Ecto neural progenitor cell (in vitro differentiated cells): ENCODE measurements at regions not wholly inside any gene's neighbourhood (a gene's known extent, or its start where the extent isn't known, plus 50 kb on each side); places are given as distances from the start of the nearest gene placed in this dataset.
A peak's percentile ranks its signal among the peaks of the same experiment; 100 is the strongest.

Experiments
- DNase-seq: peaks from one replicate; pipeline ENCODE4 v3.0.0-alpha.2; 2018; ENCODE audit warnings: low spot score

DNA sequence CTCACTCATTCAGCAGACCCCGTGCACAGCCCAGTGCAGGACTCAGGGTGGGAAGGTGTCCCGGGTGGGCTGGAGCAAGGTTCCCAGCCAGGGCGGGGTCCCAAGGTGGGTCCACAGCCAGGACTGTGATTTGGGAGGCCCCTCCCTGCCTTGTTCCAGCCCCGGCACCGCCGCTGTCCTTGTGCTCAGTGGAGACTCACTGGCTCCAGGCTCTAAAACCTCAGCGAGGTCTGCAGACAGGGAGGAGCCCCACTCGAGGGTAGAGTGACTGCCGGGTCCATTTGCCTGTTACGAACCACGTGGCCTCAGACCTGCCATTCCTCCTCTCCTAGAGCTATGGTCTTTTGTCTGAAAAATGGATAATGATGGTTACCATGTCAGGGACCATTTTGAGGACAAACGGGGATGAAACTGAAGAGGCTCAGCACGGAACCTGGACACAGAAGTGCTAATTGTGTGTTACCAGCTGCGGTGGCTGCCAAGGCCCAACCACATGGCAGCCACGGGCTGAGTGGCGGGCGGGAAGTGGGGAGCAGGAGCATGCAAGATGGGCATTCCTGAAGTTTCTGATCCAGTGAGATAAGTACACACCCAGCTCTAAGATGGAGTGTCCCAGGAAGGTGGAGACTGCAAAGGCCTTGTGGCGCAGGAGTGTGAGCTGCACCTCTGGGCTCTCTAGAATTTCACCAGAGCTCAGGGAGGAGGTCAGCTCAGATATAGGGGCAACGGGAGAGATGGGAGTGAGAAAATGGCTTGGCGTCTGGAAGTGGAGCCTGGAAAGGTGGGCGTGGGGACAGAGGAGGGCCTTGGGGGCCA, 317.6 kb downstream of the SEC14L1 start:
- DNase-seq: no peak

DNA sequence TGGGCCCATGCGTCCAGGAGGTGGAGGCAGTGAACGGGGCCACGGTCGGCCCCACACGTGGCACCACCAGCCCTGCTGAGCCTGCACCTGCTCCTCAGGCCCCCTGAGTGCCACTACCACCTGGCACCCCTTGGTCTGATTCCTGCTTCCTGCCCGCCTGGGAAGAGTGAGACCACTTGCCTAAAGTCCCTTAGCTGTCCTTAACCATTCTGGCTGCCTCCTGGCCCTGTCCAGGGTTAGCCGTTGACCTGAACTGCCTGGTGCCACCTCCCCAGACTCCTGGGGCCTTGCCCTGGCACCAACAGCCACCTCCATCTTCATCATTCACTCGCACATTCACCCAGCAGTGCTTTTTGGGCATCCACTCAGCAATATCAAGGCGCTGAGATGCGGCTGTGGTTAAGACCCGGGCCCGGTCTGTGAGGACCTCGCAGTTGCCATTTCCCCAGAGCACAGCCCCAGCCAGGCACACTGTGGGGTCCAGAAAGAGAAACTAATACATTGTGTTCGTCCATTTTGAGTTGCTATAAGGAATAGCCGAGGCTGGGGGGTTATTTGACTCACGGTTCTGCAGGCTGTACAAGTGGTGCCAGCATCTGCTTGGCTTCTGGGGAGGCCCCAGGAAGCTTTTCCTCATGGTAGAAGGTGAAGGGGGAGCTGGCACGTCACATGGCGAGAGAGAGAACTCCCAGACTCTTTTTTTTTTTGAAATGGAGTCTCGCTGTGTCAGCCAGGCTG, 318.4 kb downstream of the SEC14L1 start:
- no peak for DNase-seq

DNA sequence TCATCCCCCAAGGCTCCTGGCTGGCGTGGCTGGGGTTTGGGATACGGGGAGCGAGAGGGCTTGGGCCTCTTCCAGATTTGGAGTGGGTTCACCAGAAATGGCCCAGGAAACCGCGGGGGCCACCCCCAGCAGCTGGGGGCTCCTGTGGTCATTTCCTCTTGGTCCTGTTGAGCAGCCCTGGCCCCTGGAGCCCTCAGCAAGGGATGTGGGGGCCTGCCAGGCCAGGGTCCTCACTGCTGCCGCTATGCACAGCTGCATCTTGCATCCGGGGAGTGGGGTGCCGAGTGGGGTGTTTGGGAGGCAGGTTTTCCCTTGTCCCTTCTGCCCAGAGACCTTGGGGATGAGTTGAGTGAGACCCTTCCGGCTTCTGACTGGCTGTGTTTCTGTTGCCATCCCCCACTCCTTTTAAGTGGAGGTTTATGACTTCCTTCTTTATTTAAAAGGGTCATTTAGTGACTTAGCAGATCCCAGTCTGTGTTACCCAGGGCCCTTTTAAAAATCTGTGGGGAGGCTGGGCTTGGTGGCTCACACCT, 319.8 kb downstream of the SEC14L1 start:
- DNase-seq: no peak

DNA sequence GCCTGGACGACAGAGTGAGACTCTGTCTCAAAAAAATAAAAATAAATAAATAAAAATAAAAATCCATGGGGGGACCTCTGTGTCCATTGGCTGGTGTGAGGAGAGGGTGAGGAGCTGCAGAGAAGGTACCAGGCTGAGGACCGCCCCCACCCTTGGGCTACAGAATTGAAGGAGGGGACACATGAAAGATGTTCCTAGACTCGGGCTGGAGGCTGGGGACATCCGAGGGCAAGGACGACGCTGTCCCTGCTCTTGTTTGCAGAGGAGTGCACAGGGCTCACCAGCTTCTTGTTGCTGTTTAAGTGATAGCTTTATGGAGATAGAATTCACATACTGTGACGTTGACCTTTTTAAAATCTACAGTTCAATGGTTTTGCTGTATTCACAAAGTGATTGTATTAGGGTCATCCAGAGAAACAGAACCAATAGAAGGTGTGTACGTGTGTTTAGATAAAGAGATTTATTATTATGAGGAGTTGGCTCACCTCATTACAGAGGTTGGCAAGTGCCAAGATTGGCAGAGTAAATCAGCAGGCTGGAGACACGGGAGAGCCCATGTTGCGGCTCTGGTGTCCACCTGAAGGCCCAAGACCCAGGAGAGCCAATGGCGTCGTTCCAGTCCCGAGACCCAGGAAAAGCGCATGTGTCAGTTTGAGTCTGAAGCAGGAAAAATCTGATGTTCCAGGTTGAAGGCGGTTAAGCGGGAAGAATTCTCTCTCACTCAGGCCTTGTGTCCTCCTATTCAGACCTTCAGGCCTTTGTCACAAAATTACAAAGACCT, 320.7 kb downstream of the SEC14L1 start:
- DNase-seq: no peak

DNA sequence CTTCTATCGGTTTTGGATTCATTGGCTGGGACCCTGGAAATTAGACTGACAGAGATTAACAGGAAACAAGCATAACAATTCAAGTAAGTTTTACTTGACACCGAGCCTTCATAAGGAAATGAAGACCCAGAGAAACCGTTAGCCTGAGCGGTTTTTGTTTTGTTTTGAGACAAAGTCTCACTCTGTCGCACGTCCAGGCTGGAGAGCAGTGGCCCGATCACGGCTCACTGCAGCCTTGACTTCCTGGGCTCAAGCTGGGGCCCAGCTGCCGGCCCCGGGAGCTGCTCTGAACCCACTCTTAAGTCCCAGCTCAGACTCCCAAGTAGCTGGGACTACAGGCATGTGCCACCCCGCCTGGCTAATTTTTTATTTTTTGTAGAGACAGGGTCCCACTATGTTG, 321.3 kb downstream of the SEC14L1 start:
- DNase-seq: no peak

DNA sequence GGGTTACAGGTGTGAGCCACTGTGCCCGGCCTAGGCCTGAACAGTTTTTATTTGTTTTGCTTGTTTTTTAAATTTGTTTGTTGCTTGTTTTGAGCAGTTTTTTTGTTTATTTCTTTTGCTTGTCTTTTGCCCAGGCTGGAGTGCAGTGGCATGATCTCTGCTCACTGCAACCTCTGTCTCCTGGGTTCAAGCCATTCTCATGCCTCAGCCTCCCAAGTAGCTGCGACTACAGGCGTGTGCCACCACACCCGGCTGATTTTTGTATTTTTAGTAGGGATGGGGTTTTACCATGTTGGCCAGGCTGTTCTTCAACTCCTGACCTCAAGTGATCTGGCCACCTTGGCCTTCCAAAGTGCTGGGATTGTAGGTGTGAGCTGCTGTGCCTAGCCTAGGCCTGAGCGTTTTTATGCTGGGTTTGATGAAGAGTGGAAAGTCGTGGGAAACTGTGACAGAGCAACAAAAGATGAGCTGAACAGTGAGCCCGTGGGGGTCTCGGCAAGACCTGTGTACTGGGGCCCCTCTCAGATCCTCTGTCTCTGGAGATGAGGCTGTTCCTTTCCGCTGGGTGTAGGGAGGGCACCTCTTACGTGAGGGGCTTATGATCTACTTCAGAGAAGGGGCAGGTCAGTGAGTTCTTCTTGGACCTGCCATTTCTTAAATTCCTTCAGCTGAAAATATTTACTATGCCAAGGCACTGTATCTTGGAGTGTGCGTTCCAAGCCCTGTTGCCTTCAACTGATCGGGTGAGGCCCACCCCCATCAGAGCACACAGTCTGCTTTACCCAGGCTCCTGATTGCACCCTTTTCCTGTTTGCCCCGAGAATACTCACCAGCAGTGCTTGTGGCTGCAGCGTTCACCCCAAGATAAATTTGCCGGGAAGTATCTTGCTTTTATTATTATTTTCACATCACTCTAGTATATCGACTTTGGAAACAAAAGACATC, 322.1 kb downstream of the SEC14L1 start:
- DNase-seq: no peak

DNA sequence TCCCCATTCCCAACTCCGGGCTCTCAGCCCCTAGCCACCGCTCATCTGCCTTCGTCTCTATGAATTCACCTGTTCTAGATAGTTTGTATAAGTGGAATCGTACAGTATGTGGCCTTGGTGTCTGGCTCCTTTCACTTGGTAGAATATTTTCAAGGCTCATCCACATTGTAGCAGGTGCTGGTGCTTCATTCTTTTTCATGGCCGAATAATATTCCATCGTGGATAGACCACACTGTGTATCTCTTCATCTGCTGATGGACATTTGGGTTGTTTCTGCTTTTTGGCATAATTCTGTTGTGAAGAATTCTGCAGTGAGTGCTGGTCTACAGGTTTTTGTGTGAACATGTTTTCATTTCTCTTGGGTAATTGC, 324.2 kb downstream of the SEC14L1 start:
- DNase-seq: no peak

DNA sequence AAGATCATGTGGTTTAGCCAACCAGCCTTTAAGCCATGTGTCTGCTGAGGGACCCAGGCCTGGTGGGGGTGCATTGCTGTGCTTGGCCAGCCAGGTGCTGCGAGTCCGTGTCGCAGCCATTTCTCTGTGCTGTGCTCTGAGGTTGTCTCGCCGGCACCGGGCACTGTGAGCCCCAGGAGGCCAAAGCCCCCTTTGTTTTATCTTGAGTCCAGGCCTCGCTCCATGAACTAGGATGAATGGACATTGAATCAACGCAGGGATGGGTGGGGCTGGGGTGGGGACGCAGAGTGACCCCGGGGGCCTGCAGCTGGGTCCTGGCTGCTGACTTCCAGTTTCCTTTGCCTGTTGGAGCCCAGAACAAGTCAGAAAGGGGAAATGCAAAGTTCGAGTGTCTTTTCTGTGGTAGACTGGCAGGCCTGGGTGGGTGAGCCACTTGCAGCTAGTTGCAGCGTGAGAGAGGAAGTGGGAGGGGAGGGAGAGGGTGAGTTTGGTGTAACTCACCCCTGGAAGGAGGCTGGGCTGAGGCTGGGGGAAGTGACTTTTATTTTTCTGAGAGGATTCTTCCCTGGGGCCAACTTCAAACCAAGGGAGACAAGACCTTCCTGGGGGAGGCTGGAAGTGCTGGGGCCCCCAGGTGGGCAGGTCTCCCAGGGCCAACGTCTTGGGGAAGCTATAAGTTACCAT, 324.7 kb downstream of the SEC14L1 start:
- DNase-seq: no peak

DNA sequence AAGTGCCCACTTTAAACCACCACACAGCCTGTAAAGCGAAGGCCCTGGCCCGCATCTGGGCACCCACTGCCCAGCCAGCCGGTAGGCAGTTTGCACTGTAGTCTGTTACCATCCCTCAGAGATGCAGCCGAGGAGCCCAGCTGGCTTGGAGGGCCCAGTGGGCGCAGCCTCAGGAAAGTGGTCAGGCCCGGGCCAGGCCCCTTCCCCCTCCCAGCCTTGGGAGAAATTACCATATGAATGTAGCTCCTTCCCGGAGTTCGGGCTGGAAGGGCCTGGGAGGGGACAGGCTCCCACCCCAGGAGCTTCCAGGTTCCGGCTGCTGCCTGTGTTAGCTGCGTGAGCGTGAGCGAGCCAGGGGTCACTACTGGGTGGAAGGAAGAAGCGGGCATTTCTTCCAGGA, 325.4 kb downstream of the SEC14L1 start:
- peak; percentile 92 for DNase-seq

DNA sequence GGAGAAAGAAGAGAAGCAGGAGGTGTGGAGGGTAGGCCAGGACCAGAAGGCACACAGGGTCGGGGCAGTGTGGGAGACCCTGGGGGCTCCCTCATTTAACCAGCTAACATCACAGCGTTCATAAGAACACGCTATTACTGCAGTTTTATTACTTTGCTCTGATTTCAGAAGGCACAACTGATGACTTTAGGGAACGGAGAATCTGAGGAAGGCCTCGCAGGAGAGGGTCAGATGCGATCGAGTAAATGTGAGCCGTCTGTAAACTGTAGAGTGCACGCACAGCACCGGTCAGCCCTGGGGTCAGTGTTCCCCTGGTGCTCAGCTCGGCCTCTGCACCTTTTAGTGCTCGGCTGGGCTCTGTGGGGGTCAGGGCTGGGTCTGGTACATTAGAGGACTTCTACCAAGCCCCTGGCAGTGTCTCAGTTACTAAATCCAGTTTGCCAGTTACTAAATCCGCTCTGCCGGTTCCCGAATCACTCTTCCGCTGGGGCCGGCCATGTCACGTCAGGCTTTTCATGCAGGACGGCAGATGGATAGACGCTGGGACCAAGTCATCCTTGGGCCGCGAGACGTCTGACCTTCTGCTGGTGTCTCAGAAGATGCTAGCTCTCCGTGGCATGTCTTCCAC, 325.9 kb downstream of the SEC14L1 start:
- DNase-seq: no peak

DNA sequence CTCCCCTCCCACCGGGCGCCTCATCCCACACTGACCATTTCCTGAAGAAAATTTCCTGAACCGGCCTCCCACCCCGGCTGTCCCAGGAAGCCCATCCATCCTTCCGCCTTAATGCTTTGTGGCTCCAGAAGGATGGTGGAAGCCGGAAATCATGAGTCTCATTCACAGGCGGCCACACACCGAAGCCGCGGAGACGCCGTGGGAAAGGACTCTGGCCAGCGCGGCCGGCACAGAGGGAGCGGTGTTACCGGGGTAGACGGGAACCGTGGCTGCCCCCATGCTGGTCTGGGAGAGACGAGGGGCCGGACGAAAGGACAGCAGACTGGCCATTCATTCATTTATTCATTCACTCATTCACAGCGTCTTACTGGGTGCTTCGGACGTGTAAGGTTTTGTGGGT, 326.8 kb downstream of the SEC14L1 start:
- DNase-seq: no peak

DNA sequence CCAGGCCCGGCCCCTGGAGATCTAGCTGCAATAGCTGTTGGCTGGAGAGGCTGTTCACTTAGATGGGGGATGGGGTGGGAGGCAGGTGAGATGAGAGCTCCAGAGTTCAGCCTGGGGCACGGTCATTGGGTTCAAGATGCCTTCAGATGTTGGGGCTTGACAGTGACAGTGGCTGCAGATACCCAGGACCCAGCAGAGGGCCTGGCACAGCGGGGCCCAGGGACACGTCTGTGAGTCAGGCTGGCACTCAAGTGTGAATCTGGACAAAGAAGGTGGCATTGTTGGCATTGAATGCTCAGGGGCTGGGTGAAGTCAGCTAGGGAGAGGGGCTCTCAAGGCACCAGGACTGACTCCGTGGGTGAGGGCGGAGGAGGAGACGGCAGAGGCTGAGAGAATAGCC, 328.1 kb downstream of the SEC14L1 start:
- no peak for DNase-seq

DNA sequence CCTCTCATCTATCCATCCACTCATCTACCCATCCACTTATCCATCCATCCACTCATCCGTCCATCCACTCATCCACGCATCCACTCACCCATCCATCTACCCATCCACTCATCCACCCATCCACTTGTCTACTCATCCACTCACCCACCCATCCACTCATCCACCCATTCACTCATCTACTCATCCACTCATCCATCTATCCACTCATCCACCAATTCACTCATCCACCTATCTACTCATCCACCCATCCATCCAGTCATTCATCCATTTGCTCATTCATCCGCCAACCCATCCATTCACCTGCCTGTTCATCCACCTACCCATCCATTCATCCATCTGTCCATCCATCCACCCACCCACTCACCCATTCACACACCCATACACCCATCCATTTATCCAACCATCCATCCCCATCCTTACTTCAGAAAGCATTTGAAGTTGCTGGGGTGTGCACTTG, 329.6 kb downstream of the SEC14L1 start:
- DNase-seq: no peak

DNA sequence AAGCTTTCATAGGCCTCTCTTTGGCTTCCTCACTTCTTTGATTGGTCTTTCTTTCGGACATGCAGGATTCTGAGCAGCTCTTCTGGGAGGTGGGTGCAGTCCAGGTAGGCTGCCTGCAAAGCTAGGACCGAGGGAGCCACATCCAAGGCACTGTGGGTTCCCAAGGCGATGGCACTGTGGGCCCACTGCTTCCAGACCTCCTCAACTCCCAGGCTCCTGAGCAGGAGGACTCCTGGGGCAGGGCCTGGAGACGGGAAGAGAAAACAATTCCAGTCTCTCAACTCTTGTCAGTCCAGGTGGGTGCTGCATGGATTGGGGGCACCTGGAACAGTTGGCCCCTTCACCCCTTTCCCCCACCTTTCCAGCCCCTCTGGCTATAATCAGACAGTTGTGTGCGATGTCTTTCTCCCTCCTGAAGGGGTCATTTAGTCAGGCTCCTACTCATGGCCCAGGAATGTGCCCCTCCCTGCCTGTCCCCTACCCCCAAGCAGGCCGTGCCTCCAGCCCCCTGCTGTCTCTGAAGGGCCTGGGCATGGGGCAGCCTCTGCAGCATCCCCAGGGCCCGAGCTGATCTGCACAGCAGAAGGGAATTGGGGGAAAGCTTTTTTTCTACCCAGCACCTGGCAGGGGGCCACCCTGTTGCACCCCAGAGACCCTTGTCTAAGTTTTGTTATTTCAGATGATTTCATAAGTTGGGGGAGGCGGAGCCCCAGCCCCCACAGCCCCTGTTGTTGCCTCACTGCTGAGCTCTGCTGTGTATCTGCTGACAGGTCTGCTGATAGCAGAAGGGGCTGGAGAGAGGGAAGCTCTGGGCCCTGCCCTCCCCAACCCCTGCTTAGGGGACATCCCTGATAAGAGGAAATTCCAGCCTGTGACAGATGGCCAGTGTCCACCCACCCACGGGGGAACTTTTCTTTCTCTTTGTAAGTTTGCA, 330.3 kb downstream of the SEC14L1 start:
- DNase-seq: no peak

DNA sequence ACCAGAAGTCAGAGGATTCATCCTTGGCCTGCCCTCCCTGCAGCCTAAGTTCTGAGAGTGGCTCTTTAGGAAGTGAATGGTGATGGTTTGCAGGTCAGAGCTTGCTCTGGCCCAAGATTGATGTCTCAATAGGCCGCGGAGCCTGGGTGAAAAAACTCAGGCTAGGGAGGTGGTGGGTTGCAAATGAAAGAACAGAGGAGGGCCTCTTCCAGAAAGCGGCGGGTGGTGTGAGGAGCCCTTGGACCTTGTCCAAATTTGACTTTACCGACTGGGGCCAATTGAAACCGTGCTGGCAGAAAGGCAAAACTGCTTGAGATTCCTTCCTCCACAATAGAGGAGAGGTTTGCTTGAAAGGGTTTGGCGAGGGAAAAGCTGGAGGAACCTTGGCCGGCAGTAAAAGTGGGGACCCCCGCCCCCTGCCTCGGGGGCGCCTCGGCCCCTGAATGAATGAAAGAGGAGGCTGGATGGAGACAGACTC, 331.3 kb downstream of the SEC14L1 start:
- no peak for DNase-seq

DNA sequence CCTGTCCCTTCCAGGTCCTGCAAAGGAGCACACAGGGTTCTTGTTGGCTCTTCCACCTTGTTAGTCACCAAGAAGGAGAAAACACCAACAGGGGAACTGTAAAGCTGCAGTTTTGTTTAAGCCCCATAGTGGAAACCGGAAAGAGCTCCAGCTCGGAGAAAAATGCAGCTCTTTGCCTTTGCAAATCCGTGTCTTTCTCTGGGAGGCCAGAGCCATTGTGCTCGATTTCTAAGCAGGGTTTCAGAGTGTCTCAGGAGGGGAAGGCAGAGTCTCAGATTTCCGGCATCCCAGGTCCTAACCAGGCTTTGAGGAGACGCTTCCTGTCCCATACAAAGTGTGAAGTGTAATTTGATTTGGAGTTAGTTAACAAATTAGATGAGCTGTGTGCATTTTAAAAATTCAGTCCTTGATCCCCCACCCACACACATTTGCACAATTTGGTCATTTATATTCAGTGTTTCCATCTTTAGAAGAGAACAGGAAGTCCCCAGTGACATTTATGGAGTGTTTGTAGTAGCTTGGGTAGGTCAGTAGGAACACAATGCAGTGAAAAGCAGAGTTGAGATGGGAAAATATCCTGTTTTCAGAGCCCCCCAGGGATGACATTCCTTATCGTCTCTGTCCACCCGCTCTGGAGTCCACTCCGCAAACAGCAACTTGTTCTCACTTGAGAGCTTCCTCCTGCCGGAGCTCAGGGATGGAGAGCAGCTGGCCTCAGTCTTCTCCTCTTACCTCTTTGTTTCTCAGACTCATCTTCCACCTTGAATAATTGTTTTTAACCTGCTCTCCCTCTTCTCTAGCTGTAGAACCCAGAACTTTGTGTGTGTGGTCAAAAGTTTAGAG, 331.9 kb downstream of the SEC14L1 start:
- peak; percentile 81 for DNase-seq

DNA sequence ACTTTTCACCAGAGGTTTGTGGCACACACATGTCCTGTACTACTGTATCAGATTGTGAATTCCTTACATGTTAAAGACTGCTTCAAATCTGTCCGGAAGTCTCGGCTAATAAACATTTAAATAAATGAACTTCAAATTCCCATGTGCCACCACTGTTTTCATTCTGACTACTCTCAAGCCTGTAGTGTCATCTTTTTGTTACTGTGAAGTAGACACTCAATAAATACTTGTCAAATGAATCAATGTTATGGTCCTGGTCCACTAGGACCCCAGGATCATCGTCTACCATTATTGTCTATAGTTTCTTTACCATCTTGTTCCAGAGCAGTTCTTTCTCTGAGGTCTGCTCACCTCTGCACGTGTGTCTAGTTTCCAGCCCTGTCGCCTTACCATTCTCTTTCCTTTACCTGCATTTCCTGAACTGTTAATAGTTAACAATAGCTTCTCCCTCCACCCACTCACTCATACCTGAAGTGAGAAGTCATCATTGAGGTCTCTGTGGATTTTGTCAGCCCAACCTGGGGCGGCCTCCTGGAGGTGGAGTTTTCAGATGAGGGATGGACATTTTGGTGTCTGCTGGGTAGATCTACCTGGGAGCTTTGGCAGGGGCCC, 333.0 kb downstream of the SEC14L1 start:
- no peak for DNase-seq
